ENCODE measurements at regions not wholly inside any gene's neighbourhood (a gene's known extent, or its start where the extent isn't known, plus 50 kb on each side); places are given as distances from the start of the nearest gene placed in this dataset.

DNA sequence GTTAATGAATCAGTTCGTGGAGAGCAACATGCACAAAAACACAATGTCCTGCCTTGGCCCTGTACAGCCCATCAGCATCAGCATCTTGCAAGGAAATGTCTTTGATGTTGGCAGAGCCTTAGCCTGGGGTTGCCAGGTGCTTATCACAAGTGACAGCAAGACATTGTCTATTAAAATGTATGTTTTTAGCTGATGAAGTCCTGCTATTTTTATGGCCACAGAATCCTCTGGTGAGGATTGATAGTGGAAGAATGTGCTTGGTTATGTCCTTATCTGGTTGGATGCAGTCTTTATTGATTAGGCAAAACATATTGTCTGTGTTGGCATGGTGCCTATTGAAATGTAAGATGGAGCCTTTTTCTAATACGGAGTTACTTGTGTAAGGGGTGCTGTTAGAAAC, 1427.0 kb upstream of the MIR17HG start:
- H3K27me3 ChIP-seq (ENCODE audit: low read depth), result no peaks in the 10 kb centered on the region
- intact Hi-C loops (cut with DNase I), result no loop called here
- ATAC-seq (no peak), DNase-seq (no peak)
- no peaks in the 10 kb centered on the region for H3K4me1 ChIP-seq
- H3K27ac ChIP-seq, result no peak overlapping the region
- TF ChIP-seq, protein P1, sequence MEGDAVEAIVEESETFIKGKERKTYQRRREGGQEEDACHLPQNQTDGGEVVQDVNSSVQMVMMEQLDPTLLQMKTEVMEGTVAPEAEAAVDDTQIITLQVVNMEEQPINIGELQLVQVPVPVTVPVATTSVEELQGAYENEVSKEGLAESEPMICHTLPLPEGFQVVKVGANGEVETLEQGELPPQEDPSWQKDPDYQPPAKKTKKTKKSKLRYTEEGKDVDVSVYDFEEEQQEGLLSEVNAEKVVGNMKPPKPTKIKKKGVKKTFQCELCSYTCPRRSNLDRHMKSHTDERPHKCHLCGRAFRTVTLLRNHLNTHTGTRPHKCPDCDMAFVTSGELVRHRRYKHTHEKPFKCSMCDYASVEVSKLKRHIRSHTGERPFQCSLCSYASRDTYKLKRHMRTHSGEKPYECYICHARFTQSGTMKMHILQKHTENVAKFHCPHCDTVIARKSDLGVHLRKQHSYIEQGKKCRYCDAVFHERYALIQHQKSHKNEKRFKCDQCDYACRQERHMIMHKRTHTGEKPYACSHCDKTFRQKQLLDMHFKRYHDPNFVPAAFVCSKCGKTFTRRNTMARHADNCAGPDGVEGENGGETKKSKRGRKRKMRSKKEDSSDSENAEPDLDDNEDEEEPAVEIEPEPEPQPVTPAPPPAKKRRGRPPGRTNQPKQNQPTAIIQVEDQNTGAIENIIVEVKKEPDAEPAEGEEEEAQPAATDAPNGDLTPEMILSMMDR (IDR thresholded peaks at IDR 0.05), result no peak
- no peaks in the 10 kb centered on the region for H3K9me3 ChIP-seq
- H3K4me3 ChIP-seq, result no peak overlapping the region
- no peaks in the 10 kb centered on the region for H3K36me3 ChIP-seq

DNA sequence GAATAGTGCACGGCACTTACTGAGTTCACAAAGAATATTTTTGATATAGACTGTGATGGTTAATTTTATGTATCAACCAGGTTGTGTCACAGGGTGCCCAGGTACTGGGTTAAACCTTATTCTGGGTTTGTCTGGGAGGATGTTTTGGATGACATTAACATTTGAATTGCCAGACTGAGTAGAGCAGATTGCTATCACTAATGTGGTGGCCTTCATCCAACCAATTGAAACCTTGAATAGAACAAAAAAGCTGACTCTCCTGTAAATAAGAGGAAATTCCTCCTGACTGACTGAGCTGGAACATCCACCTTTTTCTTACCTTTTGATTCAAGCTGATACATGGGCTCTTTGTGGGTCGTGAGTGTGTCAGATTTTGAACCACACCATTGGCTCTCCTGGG, 1424.4 kb upstream of the MIR17HG start:
- ATAC-seq, result no peak
- DNase-seq, result no peak
- intact Hi-C loops (cut with DNase I), result no loop called here

DNA sequence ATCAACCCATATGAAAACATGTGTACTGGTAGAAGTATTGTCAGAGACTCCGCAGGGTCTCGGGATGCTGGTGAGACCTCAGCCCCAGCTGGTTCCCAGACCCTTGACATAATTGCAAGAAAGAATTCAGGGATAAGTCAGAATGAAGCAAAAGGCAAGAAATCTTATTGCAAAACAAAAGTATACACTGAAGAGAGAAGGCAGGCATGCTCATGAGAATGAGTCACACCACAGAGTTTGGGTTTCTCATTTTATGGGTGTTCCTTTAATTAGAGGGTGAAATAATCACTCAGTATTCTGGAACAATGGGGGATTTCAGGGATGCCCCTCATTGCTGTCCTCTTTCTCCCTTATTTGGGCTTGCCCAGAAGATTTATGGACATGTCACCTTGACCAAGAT, 1423.8 kb upstream of the MIR17HG start:
- H3K4me1 ChIP-seq, result no peaks in the 10 kb centered on the region

More for the DNA sequence above, 1424.4 kb upstream of the MIR17HG start:
- Histone ChIP-seq H3K36me3 (no peaks in the 10 kb centered on the region), H3K4me1 (no peaks in the 10 kb centered on the region), H3K27me3 (ENCODE audit: low read depth) (no peaks in the 10 kb centered on the region), H3K9me3 (no peaks in the 10 kb centered on the region), H3K27ac (no peak overlapping the region), H3K4me3 (no peak overlapping the region)
- TF ChIP-seq, protein P1 (IDR thresholded peaks at IDR 0.05), result no peak

DNA sequence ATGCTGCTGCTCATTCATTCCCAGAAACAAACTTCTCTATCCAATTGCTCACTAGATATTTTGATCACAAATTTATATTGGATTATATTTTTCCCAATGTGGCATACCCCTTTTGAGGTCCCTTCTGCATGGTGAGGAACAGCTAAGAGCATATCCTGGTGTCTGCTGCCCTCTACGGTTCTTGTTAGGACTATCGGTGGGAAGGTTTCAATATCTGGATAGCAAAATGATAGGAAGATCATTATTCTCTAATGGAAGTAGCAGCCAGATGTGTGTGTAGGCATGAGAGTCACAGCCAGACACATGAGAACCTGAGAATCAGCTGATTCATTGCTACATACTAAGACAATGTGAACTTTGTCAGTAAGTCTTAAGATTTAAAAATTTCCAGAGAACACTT, 1422.4 kb upstream of the MIR17HG start:
- H3K27ac ChIP-seq, result no peak overlapping the region
- no peaks in the 10 kb centered on the region for H3K36me3 ChIP-seq
- DNase-seq (no peak), ATAC-seq (peak in 1 of 2 donors; percentile 43)
- H3K4me3 ChIP-seq, result no peak overlapping the region
- TF ChIP-seq, protein P1 (IDR thresholded peaks at IDR 0.05), result peak; percentile 28
- intact Hi-C loops (cut with DNase I), result no loop called here
- H3K4me1 ChIP-seq, result no peaks in the 10 kb centered on the region
- no peaks in the 10 kb centered on the region for H3K27me3 ChIP-seq (ENCODE audit: low read depth)
- no peaks in the 10 kb centered on the region for H3K9me3 ChIP-seq

More for the DNA sequence above, 1423.8 kb upstream of the MIR17HG start:
- no peak overlapping the region for H3K27ac ChIP-seq
- DNase-seq (no peak), ATAC-seq (no peak)
- H3K27me3 ChIP-seq (ENCODE audit: low read depth), result no peaks in the 10 kb centered on the region
- TF ChIP-seq, protein P1 (IDR thresholded peaks at IDR 0.05), result no peak
- H3K4me3 ChIP-seq, result no peak overlapping the region
- intact Hi-C loops (cut with DNase I), result no loop called here
- H3K9me3 ChIP-seq, result no peaks in the 10 kb centered on the region
- H3K36me3 ChIP-seq, result no peaks in the 10 kb centered on the region

DNA sequence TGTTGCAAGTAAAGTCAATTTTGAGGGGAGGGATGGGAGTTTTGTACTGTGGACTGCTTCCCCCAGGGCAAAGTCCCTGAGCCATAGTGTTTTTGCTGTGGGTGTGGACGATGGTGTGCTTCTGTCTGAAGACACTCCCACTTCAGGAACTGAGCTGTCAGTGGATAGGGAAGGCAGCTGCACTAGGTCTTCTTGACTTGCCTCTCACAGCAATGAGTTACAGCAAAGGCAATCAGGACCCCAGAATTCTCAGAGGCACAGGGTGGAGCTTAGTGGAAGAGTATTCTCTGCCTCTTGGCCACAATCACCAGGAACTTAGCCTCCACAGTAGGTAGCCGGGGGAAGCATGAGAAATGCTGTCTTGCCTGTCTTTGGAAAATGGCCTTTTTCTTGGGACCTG, 1416.6 kb upstream of the MIR17HG start:
- H3K9me3 ChIP-seq, result no peaks in the 10 kb centered on the region
- intact Hi-C loops (cut with DNase I), result no loop called here

More for the DNA sequence above, 1416.6 kb upstream of the MIR17HG start:
- ATAC-seq, result no peak
- H3K36me3 ChIP-seq, result no peaks in the 10 kb centered on the region
- no peaks in the 10 kb centered on the region for H3K4me1 ChIP-seq
- no peak overlapping the region for H3K4me3 ChIP-seq
- H3K27ac ChIP-seq, result no peak overlapping the region
- DNase-seq, result no peak
- H3K27me3 ChIP-seq (ENCODE audit: low read depth), result no peaks in the 10 kb centered on the region
- TF ChIP-seq, protein P1 (IDR thresholded peaks at IDR 0.05), result no peak

All from lower lobe of right lung (tissue), 2 donors.